ENCODE measurements at regions not wholly inside any gene's neighbourhood (a gene's known extent, or its start where the extent isn't known, plus 50 kb on each side); places are given as distances from the start of the nearest gene placed in this dataset.

GRCh38 chr10:84659497-84660439, 331.4 kb downstream of the CCSER2 start:
- no peak for DNase-seq (ENCODE audit: low read depth)
- no peaks in the 10 kb centered on the region for H3K36me3 ChIP-seq (ENCODE audit: control insufficient read depth, insufficient read depth, low read length)
- TF ChIP-seq CTCF (IDR thresholded peaks at IDR 0.05; ENCODE audit: insufficient read depth, low read depth, low read length), result no peak
- CTCF ChIA-PET, result no interaction called here
- H3K27me3 ChIP-seq (ENCODE audit: control insufficient read depth, insufficient read depth, low read length), result no peaks in the 10 kb centered on the region
- POLR2A ChIA-PET, result no interaction called here
- no peak overlapping the region for H3K4me3 ChIP-seq (ENCODE audit: low read depth, low read length)

GRCh38 chr10:84660450-84661159, 332.2 kb downstream of the CCSER2 start:
- ChIA-PET POLR2A (no interaction called here), CTCF (no interaction called here)
- no peak for TF ChIP-seq CTCF (IDR thresholded peaks at IDR 0.05; ENCODE audit: insufficient read depth, low read depth, low read length)
- H3K36me3 ChIP-seq (ENCODE audit: control insufficient read depth, insufficient read depth, low read length), result no peaks in the 10 kb centered on the region
- DNase-seq (ENCODE audit: low read depth), result no peak
- H3K27me3 ChIP-seq (ENCODE audit: control insufficient read depth, insufficient read depth, low read length), result no peaks in the 10 kb centered on the region
- H3K4me3 ChIP-seq (ENCODE audit: low read depth, low read length), result no peak overlapping the region

GRCh38 chr10:84665211-84665610, 336.8 kb downstream of the CCSER2 start:
- Histone ChIP-seq H3K36me3 (ENCODE audit: control insufficient read depth, insufficient read depth, low read length) (no peaks in the 10 kb centered on the region), H3K4me3 (ENCODE audit: low read depth, low read length) (no peak overlapping the region), H3K27me3 (ENCODE audit: control insufficient read depth, insufficient read depth, low read length) (no peaks in the 10 kb centered on the region)
- TF ChIP-seq CTCF (IDR thresholded peaks at IDR 0.05; ENCODE audit: insufficient read depth, low read depth, low read length), result no peak
- ChIA-PET CTCF (no interaction called here), POLR2A (no interaction called here)
- no peak for DNase-seq (ENCODE audit: low read depth)

GRCh38 chr10:84665883-84666463, 337.6 kb downstream of the CCSER2 start:
- Histone ChIP-seq H3K27me3 (ENCODE audit: control insufficient read depth, insufficient read depth, low read length) (no peaks in the 10 kb centered on the region), H3K4me3 (ENCODE audit: low read depth, low read length) (no peak overlapping the region), H3K36me3 (ENCODE audit: control insufficient read depth, insufficient read depth, low read length) (no peaks in the 10 kb centered on the region)
- POLR2A ChIA-PET, result no interaction called here
- peak; percentile 11; the same call in 1 of the 2 replicates for TF ChIP-seq CTCF (IDR thresholded peaks at IDR 0.05; ENCODE audit: insufficient read depth, low read depth, low read length)
- CTCF ChIA-PET, result no interaction called here
- no peak for DNase-seq (ENCODE audit: low read depth)

- DNase-seq (ENCODE audit: low read depth), result no peak
- Histone ChIP-seq H3K27me3 (ENCODE audit: control insufficient read depth, insufficient read depth, low read length) (no peaks in the 10 kb centered on the region), H3K36me3 (ENCODE audit: control insufficient read depth, insufficient read depth, low read length) (no peaks in the 10 kb centered on the region), H3K4me3 (ENCODE audit: low read depth, low read length) (no peak overlapping the region)
- POLR2A ChIA-PET, result no interaction called here
- no peak for TF ChIP-seq CTCF (IDR thresholded peaks at IDR 0.05; ENCODE audit: insufficient read depth, low read depth, low read length)
- CTCF ChIA-PET, result no interaction called here
These were observed 339.9 kb downstream of the CCSER2 start for GRCh38 chr10:84668186-84668763.
